Superior temporal gyrus (tissue), 1 donor: ENCODE measurements at regions not wholly inside any gene's neighbourhood (a gene's known extent, or its start where the extent isn't known, plus 50 kb on each side); places are given as distances from the start of the nearest gene placed in this dataset.
A peak's percentile ranks its signal among the peaks of the same experiment; 100 is the strongest.
"Not testable (repeated sequence)": the region's sequence is repeated elsewhere in the genome, so short reads cannot be mapped to it uniquely, and the experiment has no call there.

Experiments used
- DNase-seq: peaks from one replicate; pipeline ENCODE4 v3.0.0-alpha.2; 2016; ENCODE audit errors: extremely low spot score

DNA sequence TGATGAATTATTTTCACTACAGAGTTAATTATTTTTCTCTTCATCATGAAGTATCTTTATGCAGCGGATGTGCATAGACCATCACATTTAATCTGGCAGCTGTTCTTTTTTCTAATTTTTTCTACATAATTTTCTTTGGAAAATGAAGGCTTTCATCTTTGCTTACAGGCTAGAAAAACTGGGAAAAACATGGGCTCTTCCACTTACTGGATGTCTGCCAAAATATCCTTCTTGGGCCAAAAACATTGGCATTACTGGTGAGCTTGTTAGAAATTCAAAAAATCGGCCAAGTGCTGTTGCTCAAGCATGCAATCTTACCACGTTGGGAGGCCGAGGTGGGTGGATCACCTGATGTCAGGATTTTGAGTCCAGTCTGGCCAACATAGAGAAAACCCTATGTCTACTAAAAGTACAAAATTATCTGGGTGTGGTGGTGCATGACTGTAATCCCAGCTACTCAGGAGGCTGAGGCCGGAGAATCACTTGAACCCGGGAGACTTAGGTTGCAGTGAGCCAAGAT, 176.8 kb downstream of the ZNF737 start:
- peak; percentile 10 for DNase-seq

DNA sequence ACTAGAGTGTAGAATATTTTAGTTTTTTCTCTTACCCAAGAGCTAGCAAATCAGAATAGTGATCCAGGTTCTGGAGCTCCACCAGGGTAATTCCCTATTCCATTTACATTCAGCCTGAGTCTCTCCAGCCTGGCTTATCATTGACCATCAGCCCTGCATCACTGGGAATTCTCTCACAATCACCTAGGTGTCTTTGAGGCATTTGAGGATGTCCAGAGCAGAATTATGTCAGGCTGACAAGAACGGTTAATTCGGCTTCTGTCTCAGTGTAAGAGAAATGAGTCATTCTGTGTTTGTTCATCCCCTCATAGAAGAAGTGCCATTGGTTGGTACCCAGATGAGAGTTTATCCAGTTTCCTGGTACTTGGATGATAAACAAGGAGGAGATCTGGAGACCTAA, 180.5 kb downstream of the ZNF737 start:
- no peak for DNase-seq

DNA sequence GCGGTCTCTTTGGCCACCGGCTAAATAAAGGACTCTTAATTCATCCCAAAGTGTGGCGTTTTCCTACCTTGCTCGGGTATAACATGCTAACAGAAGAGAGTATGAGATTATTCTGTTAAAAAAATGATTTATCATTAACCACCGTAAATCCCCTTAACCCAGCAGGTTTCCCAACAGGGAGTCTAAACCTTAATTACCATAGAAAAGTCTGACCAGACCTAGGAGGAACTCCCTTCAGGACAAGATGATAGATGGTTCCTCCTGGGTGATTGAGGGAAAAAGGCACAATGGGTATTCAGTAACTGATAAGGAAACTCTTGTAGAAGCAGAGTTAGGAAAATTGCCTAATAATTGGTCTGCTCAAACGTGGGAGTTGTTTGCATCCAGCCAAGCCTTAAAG, 193.7 kb downstream of the ZNF737 start:
- DNase-seq: no peak

DNA sequence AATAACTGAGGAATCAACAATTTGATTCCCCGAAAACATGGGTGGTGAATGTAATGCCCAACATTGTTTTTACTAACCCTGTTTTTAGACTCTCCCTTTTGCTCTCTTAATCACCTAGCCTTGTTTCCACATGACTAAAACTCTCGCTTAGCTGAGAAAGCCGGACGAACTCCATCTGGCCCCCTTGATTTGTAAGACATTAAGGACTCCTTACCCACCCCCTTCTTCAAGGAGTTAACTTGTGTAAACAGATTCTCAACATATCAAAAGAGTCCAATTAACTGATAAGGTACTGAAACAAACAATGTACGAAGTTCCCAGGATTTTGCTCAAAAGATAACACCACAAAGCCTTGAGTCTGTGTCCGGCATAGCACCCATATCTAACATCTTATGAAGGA, 194.3 kb downstream of the ZNF737 start:
- not testable (repeated sequence) for DNase-seq

DNA sequence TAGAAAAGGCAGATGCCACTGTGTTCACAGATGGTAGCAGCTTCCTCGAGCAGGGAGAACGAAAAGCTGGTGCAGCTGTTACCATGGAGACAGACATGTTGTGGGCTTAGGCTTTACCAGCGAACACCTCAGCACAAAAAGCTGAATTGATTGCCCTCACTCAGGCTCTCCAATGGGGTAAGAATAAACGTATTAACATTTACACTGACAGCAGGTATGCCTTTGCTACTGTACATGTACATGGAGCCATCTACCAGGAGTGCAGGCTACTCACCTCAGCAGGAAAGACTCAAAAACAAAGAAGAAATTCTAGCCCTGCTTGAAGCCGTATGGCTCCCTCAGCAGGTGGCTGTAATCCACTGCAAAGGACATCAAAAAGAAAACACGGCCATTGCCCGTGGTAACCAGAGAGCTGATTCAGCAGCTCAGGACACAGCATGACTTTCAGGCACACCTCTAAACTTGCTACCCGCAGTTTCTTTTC, 197.7 kb downstream of the ZNF737 start:
- DNase-seq: peak; percentile 27

DNA sequence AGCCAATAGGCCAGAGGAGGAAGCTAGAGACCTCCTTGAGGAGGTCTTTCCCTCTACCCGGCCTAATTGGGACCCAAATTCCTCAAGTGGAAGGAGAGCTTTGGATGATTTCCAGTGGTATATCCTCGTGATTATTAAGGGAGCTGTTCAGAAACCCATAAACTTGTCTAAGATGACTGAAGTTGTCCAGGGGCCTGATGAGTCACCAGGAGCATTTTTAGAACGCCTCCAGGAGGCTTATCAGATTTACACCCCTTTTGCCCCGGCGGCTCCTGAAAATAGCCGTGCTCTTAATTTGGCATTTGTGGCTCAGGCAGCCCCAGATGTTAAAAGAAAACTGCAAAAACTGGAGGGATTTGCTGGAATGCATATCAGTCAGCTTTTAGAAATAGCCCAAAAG, 198.1 kb downstream of the ZNF486 start:
- no peak for DNase-seq

DNA sequence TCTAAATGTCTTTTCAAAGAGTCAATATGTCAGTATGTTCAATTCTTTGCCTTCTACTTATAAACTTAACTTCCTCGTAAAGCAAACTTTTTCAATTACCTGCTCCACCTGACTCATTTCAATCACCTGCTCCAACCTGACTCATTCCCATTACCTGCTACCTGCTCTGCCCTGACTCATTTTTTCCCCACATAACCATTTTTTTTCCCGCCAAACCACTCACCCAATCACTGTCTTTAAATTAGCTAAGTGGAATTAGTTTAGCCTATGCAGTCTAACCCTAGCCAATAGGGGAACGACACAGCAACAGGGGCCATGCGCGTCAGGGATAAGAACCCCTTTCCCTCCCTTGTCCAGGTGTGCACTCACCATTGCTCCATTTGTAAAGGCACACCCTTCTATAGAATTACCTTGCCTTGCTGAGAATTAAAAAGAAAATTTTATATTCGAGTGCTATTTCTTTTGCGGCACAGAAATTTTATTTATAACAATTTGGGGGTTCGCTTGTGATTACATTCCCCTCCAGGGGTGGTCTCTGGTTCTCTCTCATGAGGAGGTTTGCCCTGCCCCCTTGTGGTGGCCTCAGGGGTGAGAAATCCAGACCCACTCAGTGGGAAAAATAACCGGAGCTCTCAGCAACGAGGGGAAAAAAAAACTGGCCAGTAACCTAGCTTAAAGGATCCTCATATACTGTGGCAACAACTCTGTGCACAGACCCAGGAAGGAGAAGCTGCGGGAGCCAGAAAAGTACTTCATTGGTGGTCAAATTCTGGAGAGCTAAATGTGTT, 193.1 kb downstream of the ZNF486 start:
- peak; percentile 68 for DNase-seq

- DNase-seq: not testable (repeated sequence)
Observed at GRCh38 chr19:20358841-20359465, 191.9 kb downstream of the ZNF486 start.

GRCh38 chr19:20357921-20358320, 190.9 kb downstream of the ZNF486 start:
- no peak for DNase-seq

GRCh38 chr19:20351244-20351643, 184.2 kb downstream of the ZNF486 start:
- peak; percentile 31 for DNase-seq

- no peak for DNase-seq
Observed at GRCh38 chr19:20349206-20349605, 182.2 kb downstream of the ZNF486 start.

DNA sequence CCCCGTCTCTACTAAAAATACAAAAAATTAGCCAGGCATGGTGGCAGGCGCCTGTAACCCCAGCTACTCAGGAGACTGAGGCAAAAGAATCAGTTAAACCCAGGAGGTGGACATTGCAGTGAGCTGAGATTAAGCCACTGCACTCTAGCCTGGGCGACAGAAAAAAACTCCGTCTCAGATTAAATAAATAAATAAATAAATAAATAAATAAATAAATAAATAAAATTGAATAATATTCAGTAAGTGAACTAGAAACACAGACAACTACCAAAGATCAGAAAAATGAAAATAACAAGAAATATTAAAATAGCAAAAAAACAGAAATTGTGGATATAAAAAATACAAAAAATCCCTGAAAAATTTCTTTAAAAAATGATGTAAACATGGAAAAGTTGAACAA, 172.4 kb downstream of the ZNF486 start:
- no peak for DNase-seq

DNA sequence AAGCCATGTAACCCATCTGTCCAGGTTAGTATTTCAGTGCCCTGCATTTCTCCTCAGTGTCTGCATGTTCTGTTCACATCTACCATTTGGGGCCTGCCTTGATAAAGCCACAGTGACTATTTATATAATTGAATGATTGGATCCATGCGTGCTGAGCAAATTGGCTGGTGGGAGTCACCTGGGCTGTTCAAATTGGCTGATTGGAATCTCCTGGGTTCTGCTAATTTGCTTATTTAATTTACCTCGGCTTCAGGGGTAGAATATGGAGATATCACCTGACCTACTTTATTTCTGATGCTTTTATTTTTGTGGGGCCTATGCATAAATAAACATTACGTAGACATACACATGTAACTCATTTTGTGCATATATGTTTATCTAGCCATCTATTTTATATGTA, 167.7 kb downstream of the ZNF486 start:
- DNase-seq: no peak

DNA sequence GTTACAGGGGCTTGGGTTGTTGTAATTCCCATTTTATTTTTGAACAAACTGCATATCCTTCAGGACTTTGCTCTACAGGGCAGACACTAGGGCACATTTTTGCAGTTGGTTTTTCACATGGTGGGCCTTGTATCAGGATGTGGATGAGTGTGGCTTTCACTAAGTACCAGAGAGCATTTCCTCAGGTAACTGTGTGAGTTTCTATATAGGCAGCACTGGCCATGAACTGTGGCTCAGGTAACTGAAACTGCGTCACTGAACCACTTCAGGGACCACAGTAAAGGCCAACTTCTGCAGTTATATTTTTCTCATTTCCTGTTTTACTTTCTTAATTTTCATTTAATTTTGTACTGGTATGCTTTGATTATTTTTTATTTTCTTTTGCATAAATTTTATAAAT, 166.5 kb downstream of the ZNF486 start:
- no peak for DNase-seq

DNA sequence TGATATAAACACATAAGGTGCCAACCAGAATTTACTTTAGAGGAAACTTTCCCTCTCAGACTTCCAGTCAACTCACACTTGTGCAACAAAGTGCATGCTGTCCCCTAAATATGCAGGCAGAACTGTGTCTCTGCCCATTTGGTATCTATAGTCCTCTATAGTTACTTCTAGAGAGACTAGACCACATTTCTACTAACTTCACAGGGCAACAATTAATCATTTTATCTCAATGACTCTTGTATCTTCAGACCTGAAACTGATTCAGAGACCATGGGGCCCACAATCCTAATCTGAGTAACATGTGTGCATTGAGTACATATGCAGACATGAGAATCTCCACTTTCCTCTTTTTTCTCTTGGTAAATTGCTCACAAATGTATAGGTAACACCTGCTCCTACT, 158.1 kb downstream of the ZNF486 start:
- DNase-seq: no peak

DNA sequence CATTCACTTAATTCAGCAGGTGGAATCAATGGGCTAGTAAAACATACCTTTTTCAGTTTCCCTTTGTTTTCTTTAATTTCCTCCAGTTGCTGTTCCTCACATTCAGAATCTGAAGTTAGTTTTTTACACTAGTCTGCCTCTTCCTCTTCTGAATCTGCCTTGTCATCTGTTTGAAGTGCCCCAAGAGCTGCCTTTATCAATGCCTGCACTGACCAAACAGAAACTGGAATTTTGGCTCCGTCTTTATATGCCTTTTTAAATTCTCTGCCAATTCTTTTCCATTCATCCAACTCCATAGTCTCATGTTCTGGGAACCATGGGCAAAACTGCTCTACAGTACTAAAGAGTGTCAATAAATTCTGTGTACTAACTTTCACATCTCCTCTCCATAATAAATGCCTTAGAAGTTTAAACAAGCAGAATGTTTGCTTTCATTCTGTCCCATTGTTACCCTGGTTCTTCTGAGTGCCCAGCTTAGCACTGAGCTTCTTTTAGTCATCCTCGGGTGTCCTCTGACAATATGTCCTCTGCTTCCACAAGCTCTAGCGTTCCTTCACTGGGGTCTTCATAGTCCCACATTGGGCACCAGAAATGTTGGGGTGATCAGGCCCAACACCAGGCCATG, 154.2 kb downstream of the ZNF486 start:
- no peak for DNase-seq

GRCh38 chr19:20320191-20320590, 153.2 kb downstream of the ZNF486 start:
- DNase-seq: no peak

- no peak for DNase-seq
Observed at GRCh38 chr19:20318616-20319015, 151.6 kb downstream of the ZNF486 start.

DNA sequence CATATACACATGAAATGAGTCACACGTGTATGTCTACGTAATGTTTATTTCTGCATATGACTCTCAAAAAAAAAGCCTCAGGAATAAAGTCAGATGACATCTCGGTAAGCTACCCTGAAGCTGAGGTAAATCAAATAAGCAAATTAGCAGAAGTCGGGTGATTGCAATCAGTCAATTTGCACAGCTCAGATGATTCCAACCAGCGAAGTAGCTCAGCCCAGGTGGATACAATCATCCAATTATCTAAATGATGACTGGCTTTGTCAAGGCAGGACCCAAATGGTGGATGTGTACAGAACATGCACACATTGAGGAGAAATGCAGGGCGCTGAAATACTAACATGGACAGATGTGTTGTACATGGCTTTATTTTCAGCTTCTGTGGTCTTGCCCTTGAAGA, 148.5 kb downstream of the ZNF486 start:
- DNase-seq: no peak

DNA sequence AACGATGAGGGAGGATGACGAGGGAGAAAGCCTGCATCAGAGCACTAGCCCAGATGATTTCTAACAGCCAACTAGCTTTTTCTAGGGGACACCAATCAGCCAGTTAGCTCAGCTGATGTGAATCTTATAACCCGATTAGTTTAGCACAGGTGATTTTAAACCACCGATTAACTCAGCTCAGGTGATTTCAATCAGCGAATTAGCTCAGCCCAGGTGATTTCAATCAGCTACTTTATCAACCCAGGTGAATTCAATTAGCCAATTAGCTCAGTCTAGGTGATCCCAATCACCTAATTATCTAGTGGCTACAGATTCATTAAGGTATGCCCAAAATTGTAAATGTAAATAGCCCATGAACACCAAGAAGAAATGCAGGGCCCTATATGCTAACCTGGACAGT, 146.9 kb downstream of the ZNF486 start:
- no peak for DNase-seq

GRCh38 chr19:20307127-20307526, 140.1 kb downstream of the ZNF486 start:
- no peak for DNase-seq

DNA sequence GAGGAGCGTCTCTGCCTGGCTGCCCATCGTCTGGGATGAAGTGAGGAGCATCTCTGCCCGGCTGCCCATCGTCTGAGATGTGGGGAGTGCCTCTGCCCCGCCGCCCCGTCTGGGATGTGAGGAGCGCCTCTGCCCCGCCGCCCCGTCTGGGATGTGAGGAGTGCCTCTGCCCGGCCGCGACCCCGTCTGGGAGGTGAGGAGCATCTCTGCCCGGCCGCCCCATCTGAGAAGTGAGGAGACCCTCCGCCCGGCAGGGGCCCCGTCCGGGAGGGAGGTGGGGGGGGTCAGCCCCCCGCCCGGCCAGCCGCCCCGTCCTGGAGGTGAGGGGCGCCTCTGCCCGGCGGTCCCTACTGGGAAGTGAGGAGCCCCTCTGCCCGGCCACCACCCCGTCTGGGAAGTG, 129.3 kb downstream of the ZNF486 start:
- not testable (repeated sequence) for DNase-seq

- DNase-seq: no peak
Observed at GRCh38 chr19:20294181-20294580, 127.2 kb downstream of the ZNF486 start.
